ENCODE measurements at regions not wholly inside any gene's neighbourhood (a gene's known extent, or its start where the extent isn't known, plus 50 kb on each side); places are given as distances from the start of the nearest gene placed in this dataset.

GRCh38 chr1:117760485-117760884, 154.6 kb downstream of the TENT5C start:
- TF ChIP-seq CTCF (IDR thresholded peaks at IDR 0.05; ENCODE audit: insufficient read depth, low read length) = no peak
- no peak for TF ChIP-seq SPI1 (IDR thresholded peaks at IDR 0.05; ENCODE audit: borderline replicate concordance, low read depth)
- TF ChIP-seq REST (IDR thresholded peaks at IDR 0.05; ENCODE audit: insufficient replicate concordance, low read depth) = no peak
- TF ChIP-seq POLR2AphosphoS5 (IDR thresholded peaks at IDR 0.05; ENCODE audit: low read depth) = no peak
- no peak for TF ChIP-seq GABPA (IDR thresholded peaks at IDR 0.05; ENCODE audit: low read depth)

Measured in HL-60 (cell line).